ENCODE measurements at regions not wholly inside any gene's neighbourhood (a gene's known extent, or its start where the extent isn't known, plus 50 kb on each side); places are given as distances from the start of the nearest gene placed in this dataset.

DNA sequence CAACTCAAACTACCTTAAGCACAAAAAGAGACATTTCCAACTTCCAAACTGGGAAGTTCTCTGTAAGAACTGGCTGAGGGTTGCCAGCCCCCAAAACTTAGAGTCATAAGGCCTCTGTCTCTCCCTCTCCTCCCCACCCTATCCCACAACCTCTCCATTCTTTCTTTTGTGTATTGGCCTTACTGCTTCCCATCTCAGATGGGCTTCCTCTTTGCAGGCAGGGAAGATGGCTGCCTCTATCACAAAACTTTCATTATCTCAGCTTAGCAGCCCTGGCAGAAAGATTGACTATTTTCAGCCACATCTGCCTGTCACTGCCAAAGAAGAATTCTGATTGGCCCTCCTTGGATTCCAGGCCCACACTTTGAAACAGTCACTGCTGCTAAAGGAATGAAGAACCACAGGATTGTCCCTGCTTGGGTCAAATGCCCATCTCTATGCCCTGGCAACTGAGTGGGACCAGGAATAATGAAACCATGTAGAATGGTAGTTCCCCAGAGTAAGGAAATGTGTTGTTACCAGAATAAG lies 58.0 kb upstream of the PRKAR2B start:
- TF ChIP-seq EZH2 (IDR thresholded peaks at IDR 0.05; ENCODE audit: borderline replicate concordance) (no peak), CTCF (IDR thresholded peaks at IDR 0.05; ENCODE audit: poor library complexity) (no peak), EZH2phosphoT487 (IDR thresholded peaks at IDR 0.05; ENCODE audit: low read depth, severe bottlenecking, unreplicated experiment) (no peak)

All from hepatocyte (in vitro differentiated cells).